ENCODE measurements at regions not wholly inside any gene's neighbourhood (a gene's known extent, or its start where the extent isn't known, plus 50 kb on each side); places are given as distances from the start of the nearest gene placed in this dataset.
A peak's percentile ranks its signal among the peaks of the same experiment; 100 is the strongest.

DNA sequence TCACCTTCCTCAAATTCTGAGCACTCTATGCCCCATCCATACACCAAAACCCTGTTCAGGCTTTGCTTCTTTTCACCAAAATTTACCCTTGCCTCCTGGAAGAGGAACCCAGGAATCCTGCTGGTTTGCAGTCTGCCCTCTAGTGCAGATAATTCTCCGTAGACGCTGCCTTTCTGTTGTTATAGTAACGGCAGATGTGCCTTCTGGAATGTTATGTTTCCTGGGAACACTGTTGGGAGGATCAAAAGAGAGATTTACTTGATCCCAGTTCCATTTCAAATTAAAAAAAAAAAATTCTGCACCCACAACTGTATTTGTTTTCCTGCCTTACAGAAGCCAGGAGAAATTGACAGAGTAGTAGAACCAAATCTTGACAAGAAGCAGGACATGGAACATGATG is 104.2 kb upstream of the RMST start:
- no peaks in the 10 kb centered on the region for H3K27me3 ChIP-seq (ENCODE audit: control insufficient read depth, insufficient read depth, low read length)
- H3K27ac ChIP-seq (ENCODE audit: low read length), result no peak overlapping the region
- no CpG with 5 or more reads among the region's 3 CpGs for WGBS (ENCODE audit: insufficient coverage, insufficient read length)
- no peaks in the 10 kb centered on the region; the same call in 1 of the 2 replicates for H3K9me3 ChIP-seq (ENCODE audit: control insufficient read depth, insufficient read depth, low read length)
- no peak overlapping the region for H3K4me3 ChIP-seq (ENCODE audit: low read length)
- DNase-seq (ENCODE audit: low read depth, low spot score), result no peak
- H3K36me3 ChIP-seq (ENCODE audit: control insufficient read depth, insufficient read depth, low read length), result no peaks in the 10 kb centered on the region
- no peaks in the 10 kb centered on the region for H3K4me1 ChIP-seq (ENCODE audit: control insufficient read depth, insufficient read depth, low read length)

DNA sequence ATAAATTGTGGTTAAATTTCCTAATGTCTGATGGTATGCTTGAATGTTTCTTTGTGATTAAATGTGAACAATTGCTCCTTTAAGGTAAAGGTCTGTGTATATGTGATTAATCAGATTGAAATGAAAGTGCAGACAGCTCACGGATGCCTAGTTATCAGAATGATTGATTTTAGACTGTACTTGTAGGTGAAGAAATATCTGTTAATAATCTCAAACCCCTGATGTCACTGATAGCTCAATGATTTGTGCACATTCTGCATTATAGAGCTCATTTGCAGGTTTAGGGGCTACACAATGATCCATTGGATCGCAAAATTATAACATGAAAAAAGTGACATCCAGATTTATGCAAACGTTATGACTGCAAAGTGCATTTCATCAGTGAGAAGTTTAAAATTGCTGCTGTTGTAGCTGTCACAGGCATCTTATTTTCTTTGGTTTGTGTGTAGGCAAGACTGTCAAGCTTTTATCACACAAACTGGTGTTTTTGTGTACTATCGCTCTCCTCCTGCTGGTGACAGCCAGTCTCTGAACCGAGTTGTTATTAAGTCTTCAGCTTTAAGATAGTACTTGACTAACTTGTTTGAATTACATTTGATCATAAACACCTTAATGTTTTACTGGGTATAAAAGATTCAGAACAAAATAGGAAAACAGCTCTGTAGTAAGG is 103.4 kb upstream of the RMST start:
- WGBS (ENCODE audit: insufficient coverage, insufficient read length), result no CpG with 5 or more reads among the region's 5 CpGs
- no peak for DNase-seq (ENCODE audit: low read depth, low spot score)

DNA sequence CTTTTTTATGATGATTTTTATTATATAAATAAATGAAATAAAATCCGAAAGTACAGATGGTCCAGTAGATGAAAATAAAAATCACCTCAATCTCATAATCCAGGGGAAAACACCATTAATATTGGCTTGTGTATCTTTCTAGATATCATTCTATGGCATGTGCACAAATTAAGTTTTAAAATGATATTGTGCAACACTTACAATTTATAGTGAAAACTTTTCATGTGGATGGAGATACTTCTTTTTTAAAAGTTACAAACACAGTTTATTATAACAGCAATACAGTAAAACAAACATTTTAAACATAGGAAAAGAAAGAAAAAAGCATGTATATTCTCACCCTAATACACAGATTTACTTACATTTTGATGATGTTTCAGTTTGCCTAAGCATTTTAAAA is 98.9 kb upstream of the RMST start:
- Histone ChIP-seq H3K9me3 (ENCODE audit: control insufficient read depth, insufficient read depth, low read length) (no peaks in the 10 kb centered on the region), H3K27ac (ENCODE audit: low read length) (no peak overlapping the region), H3K27me3 (ENCODE audit: control insufficient read depth, insufficient read depth, low read length) (no peaks in the 10 kb centered on the region), H3K4me1 (ENCODE audit: control insufficient read depth, insufficient read depth, low read length) (no peaks in the 10 kb centered on the region; the same call in 1 of the 2 replicates), H3K4me3 (ENCODE audit: low read length) (no peak overlapping the region), H3K36me3 (ENCODE audit: control insufficient read depth, insufficient read depth, low read length) (no peaks in the 10 kb centered on the region)
- no CpG with 5 or more reads among the region's 1 CpG for WGBS (ENCODE audit: insufficient coverage, insufficient read length)
- DNase-seq (ENCODE audit: low read depth, low spot score), result no peak

More for the DNA sequence above, 103.4 kb upstream of the RMST start:
- Histone ChIP-seq H3K9me3 (ENCODE audit: control insufficient read depth, insufficient read depth, low read length) (no peaks in the 10 kb centered on the region; the same call in 1 of the 2 replicates), H3K36me3 (ENCODE audit: control insufficient read depth, insufficient read depth, low read length) (no peaks in the 10 kb centered on the region), H3K4me3 (ENCODE audit: low read length) (no peak overlapping the region), H3K27ac (ENCODE audit: low read length) (no peak overlapping the region), H3K4me1 (ENCODE audit: control insufficient read depth, insufficient read depth, low read length) (no peaks in the 10 kb centered on the region), H3K27me3 (ENCODE audit: control insufficient read depth, insufficient read depth, low read length) (no peaks in the 10 kb centered on the region)

DNA sequence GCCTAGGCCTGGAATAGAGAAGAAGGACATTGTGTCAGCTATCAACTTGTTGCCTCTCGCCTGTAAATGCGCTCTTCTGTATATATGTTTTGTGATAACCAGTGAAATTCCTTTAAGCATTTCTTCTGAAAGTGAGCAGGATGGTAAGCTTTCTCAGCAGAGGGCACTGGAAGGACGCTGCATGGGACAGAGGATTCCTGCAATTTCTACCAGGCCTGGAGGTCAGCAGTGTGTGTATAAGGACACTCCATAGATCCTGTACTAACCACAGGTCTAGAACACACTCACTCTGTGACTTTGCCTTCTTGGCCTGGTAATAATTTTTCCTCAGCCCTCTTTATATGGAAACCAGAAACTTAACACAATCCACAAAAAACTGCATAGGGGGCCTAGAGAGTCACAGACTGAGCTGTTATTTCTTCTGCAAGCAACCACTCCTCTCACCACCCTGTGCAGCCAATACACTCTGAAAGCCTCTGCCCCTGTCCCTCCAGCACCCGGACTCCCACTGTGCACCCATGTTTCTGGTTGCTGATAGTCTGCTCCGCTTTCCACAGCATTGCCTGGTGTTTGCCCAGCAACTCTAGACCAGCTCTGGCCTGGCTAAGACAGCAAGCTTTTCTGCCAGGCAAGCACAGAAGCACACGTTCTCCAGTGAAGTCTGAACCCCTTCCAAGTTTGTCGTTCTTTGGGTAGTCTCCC is 94.0 kb upstream of the RMST start:
- no peaks in the 10 kb centered on the region for H3K36me3 ChIP-seq (ENCODE audit: control insufficient read depth, insufficient read depth, low read length)
- no peak overlapping the region for H3K4me3 ChIP-seq (ENCODE audit: low read length)
- H3K27ac ChIP-seq (ENCODE audit: low read length), result no peak overlapping the region
- peaks cover 2% of the 10 kb centered on the region; the same call in 1 of the 2 replicates for H3K4me1 ChIP-seq (ENCODE audit: control insufficient read depth, insufficient read depth, low read length)
- H3K27me3 ChIP-seq (ENCODE audit: control insufficient read depth, insufficient read depth, low read length), result no peaks in the 10 kb centered on the region
- DNase-seq (ENCODE audit: low read depth, low spot score), result no peak
- WGBS (ENCODE audit: insufficient coverage, insufficient read length), result no CpG with 5 or more reads among the region's 7 CpGs
- no peaks in the 10 kb centered on the region for H3K9me3 ChIP-seq (ENCODE audit: control insufficient read depth, insufficient read depth, low read length)

DNA sequence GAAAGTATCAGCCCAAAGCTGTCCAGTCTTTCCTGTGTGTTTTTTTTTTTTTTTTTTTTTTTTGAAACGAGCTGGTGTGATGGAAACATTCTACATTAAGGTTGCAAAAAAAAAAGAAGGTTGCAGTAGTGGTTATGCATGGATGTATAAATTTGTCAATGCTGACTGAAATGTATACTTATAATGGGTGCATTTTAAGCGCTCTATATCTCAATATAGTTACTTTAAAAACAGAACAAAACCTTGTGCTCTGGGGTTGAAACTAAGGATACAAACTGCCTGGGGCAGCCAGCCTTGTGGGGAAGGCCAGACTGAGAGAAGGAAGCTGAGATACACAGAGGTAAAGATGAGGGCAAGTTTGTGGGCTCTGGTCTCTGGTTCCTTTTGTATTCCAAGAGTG is 87.3 kb upstream of the RMST start:
- Histone ChIP-seq H3K4me3 (ENCODE audit: low read length) (no peak overlapping the region), H3K27me3 (ENCODE audit: control insufficient read depth, insufficient read depth, low read length) (no peaks in the 10 kb centered on the region), H3K27ac (ENCODE audit: low read length) (no peak overlapping the region), H3K9me3 (ENCODE audit: control insufficient read depth, insufficient read depth, low read length) (no peaks in the 10 kb centered on the region), H3K36me3 (ENCODE audit: control insufficient read depth, insufficient read depth, low read length) (no peaks in the 10 kb centered on the region), H3K4me1 (ENCODE audit: control insufficient read depth, insufficient read depth, low read length) (no peaks in the 10 kb centered on the region)
- DNase-seq (ENCODE audit: low read depth, low spot score), result no peak
- no CpG with 5 or more reads among the region's 2 CpGs for WGBS (ENCODE audit: insufficient coverage, insufficient read length)

DNA sequence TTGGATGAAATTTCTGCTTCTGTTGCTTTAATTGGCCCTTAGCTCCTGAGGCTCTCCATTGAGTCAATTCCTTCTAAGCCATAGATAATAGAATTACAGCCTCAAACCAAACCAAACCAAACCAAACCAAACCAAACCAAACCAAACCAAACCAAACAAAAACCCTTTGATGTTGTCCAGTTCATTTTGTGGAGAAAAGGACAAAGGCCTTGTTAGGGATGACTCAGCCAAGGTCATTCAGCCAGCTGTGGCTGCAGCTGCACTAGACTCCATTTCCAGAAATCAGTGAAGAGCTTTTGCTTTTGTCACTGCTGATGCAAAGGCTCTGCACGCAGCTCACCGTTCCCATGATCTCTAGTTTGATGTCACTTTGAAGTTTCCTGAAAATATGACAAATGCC is 82.2 kb upstream of the RMST start:
- no peak overlapping the region for H3K4me3 ChIP-seq (ENCODE audit: low read length)
- H3K27ac ChIP-seq (ENCODE audit: low read length), result no peak overlapping the region
- H3K36me3 ChIP-seq (ENCODE audit: control insufficient read depth, insufficient read depth, low read length), result no peaks in the 10 kb centered on the region
- H3K4me1 ChIP-seq (ENCODE audit: control insufficient read depth, insufficient read depth, low read length), result no peaks in the 10 kb centered on the region
- no peak for DNase-seq (ENCODE audit: low read depth, low spot score)
- no CpG with 5 or more reads among the region's 2 CpGs for WGBS (ENCODE audit: insufficient coverage, insufficient read length)
- H3K9me3 ChIP-seq (ENCODE audit: control insufficient read depth, insufficient read depth, low read length), result no peaks in the 10 kb centered on the region
- no peaks in the 10 kb centered on the region for H3K27me3 ChIP-seq (ENCODE audit: control insufficient read depth, insufficient read depth, low read length)

DNA sequence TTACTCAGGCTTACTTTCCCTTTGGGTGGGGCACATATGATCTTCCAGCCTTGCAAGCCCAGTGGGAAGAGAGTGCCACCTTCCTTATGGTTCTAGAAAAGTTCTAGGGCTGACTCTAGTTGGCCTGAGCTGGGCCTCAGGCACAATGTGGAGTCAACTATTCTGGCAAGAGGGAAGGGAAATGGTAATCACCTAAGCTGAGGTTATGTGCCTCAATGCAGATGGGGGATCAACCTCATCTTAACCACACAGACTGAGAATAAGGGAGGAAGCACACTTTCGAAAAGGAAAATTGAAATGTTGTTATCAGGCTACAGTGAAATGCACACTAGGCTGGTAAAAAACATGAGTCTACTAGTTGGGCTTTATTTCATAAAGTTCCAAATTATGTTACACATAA is 77.5 kb upstream of the RMST start:
- Histone ChIP-seq H3K27me3 (ENCODE audit: control insufficient read depth, insufficient read depth, low read length) (no peaks in the 10 kb centered on the region), H3K27ac (ENCODE audit: low read length) (no peak overlapping the region), H3K9me3 (ENCODE audit: control insufficient read depth, insufficient read depth, low read length) (no peaks in the 10 kb centered on the region), H3K4me3 (ENCODE audit: low read length) (no peak overlapping the region), H3K4me1 (ENCODE audit: control insufficient read depth, insufficient read depth, low read length) (no peaks in the 10 kb centered on the region), H3K36me3 (ENCODE audit: control insufficient read depth, insufficient read depth, low read length) (no peaks in the 10 kb centered on the region)
- no CpG with 5 or more reads among the region's 1 CpG for WGBS (ENCODE audit: insufficient coverage, insufficient read length)
- no peak for DNase-seq (ENCODE audit: low read depth, low spot score)

DNA sequence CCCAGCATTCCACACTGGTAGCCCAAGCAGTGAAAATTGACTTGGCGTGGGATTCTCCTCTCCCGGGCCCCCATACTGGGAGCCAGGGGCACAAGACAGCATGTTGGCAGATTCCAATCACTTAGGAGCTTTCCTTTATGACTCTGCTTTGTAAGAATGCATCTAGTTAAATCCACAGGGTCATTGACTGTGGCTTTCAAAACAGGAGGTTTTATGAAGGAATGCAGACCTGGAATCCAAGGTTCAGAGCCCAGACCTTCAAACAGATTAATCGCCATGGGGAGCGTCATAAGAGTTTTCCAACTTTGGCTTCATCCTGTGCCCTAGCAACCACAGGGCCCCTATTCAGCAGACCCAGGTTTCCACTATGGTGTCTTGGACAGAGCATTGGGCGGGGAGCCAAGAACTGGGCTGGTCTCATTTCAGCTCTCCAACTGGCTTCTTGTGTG is 76.4 kb upstream of the RMST start:
- no peak for DNase-seq (ENCODE audit: low read depth, low spot score)
- H3K9me3 ChIP-seq (ENCODE audit: control insufficient read depth, insufficient read depth, low read length), result no peaks in the 10 kb centered on the region
- no peaks in the 10 kb centered on the region for H3K4me1 ChIP-seq (ENCODE audit: control insufficient read depth, insufficient read depth, low read length)
- no CpG with 5 or more reads among the region's 5 CpGs for WGBS (ENCODE audit: insufficient coverage, insufficient read length)
- no peaks in the 10 kb centered on the region for H3K27me3 ChIP-seq (ENCODE audit: control insufficient read depth, insufficient read depth, low read length)
- H3K4me3 ChIP-seq (ENCODE audit: low read length), result no peak overlapping the region
- no peak overlapping the region for H3K27ac ChIP-seq (ENCODE audit: low read length)
- H3K36me3 ChIP-seq (ENCODE audit: control insufficient read depth, insufficient read depth, low read length), result no peaks in the 10 kb centered on the region

DNA sequence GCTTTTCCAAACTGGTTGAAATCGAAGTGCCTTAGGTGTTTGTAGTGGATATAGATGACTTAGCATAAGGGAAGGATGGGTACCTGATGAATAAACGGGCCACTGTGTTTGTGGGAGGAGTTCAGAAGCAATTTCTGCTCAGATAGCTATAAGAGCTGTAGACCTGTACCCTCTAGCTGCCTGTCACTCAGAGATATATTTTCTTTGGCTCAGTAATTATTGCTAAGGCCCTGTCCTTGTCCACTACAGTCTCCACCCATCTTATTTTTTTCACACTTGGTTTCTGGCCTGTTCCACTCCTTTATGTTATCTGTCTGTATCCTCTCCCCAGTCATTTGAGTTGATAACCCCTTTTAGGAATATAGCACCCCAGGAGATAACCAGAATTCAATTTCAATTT is 74.8 kb upstream of the RMST start:
- WGBS (ENCODE audit: insufficient coverage, insufficient read length), result no CpG with 5 or more reads among the region's 2 CpGs
- DNase-seq (ENCODE audit: low read depth, low spot score), result no peak
- H3K36me3 ChIP-seq (ENCODE audit: control insufficient read depth, insufficient read depth, low read length), result no peaks in the 10 kb centered on the region
- H3K9me3 ChIP-seq (ENCODE audit: control insufficient read depth, insufficient read depth, low read length), result no peaks in the 10 kb centered on the region
- no peaks in the 10 kb centered on the region for H3K4me1 ChIP-seq (ENCODE audit: control insufficient read depth, insufficient read depth, low read length)
- H3K4me3 ChIP-seq (ENCODE audit: low read length), result no peak overlapping the region
- no peaks in the 10 kb centered on the region for H3K27me3 ChIP-seq (ENCODE audit: control insufficient read depth, insufficient read depth, low read length)
- H3K27ac ChIP-seq (ENCODE audit: low read length), result no peak overlapping the region

DNA sequence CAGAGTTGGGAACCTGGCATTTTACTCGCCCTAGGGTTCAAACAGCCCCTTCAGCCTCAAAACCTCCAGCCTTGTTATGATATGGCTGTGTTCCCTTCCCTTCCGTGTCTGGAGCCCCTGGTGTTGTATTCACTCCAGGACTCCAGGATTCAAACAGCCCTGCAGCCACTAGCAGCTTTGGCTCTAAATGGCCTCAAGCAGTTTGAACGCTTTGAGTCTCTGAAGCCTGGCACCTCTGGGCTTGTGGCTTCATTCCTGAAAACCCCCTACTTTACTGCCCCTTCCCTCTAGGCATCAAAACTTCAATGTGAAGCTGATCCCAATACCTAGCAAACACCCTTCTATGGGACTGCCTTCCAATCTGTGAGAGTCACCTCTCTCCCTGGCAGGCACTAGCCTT is 67.9 kb upstream of the RMST start:
- DNase-seq (ENCODE audit: low read depth, low spot score), result no peak
- Histone ChIP-seq H3K27ac (ENCODE audit: low read length) (no peak overlapping the region), H3K9me3 (ENCODE audit: control insufficient read depth, insufficient read depth, low read length) (no peaks in the 10 kb centered on the region), H3K4me3 (ENCODE audit: low read length) (no peak overlapping the region), H3K4me1 (ENCODE audit: control insufficient read depth, insufficient read depth, low read length) (no peaks in the 10 kb centered on the region), H3K36me3 (ENCODE audit: control insufficient read depth, insufficient read depth, low read length) (no peaks in the 10 kb centered on the region), H3K27me3 (ENCODE audit: control insufficient read depth, insufficient read depth, low read length) (no peaks in the 10 kb centered on the region)
- WGBS (ENCODE audit: insufficient coverage, insufficient read length), result no CpG with 5 or more reads among the region's 3 CpGs

DNA sequence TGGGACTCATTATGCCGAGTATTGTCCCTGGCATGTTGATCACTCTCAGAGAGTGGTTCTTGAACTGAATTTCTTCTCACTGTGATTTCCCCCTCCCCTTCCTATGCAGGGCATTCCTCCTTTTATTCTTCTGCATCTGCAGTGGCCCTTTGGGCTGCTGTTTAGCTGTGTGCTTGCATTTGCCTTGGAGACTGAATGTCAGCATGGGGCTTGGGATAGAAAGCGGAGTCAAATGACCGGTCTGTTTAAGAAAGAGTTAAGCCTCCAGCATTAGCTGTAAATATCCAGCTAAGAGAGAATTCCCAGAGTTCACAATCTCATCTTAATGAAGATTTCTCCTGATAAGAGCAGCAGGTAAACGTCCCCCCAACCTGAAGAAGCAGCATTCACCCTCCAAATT is 65.6 kb upstream of the RMST start:
- no CpG with 5 or more reads among the region's 4 CpGs for WGBS (ENCODE audit: insufficient coverage, insufficient read length)
- DNase-seq (ENCODE audit: low read depth, low spot score), result peak; percentile 55
- Histone ChIP-seq H3K27ac (ENCODE audit: low read length) (no peak overlapping the region), H3K9me3 (ENCODE audit: control insufficient read depth, insufficient read depth, low read length) (no peaks in the 10 kb centered on the region), H3K4me3 (ENCODE audit: low read length) (no peak overlapping the region), H3K4me1 (ENCODE audit: control insufficient read depth, insufficient read depth, low read length) (no peaks in the 10 kb centered on the region), H3K27me3 (ENCODE audit: control insufficient read depth, insufficient read depth, low read length) (no peaks in the 10 kb centered on the region), H3K36me3 (ENCODE audit: control insufficient read depth, insufficient read depth, low read length) (no peaks in the 10 kb centered on the region)

All from iPS DF 6.9 (cell line).